ENCODE measurements at regions not wholly inside any gene's neighbourhood (a gene's known extent, or its start where the extent isn't known, plus 50 kb on each side); places are given as distances from the start of the nearest gene placed in this dataset.

- Mint-ChIP-seq H3K36me3 (ENCODE audit: insufficient read depth in 1 of 3, low read depth in 3 of 3) (no peaks in the 10 kb centered on the region), H3K27me3 (ENCODE audit: low read depth) (peaks cover 2% of the 10 kb centered on the region; the same call in 1 of the 2 replicates), H3K9me3 (peaks cover 0 to 1% of the 10 kb centered on the region in 2 experiments; a peak in 1 of 5 replicates), H3K27ac (no peak overlapping the region), H3K4me1 (no peaks in the 10 kb centered on the region), H3K4me3 (no peak overlapping the region)
- Histone ChIP-seq H3T11ph (ENCODE audit: low read length) (no peak overlapping the region), H2BK12ac (ENCODE audit: insufficient read length, low read depth, low read length) (no peak overlapping the region), H3K4me2 (ENCODE audit: insufficient read depth, insufficient read length, low read length) (no peak overlapping the region), H3K79me1 (ENCODE audit: insufficient read depth, low read depth, low read length, poor library complexity, severe bottlenecking) (no peaks in the 10 kb centered on the region), H3K9me3 (ENCODE audit: control insufficient read depth, low read depth, low read length) (no peaks in the 10 kb centered on the region), H3K23me2 (ENCODE audit: insufficient read length, low read depth, low read length, poor library complexity, severe bottlenecking) (no peaks in the 10 kb centered on the region), H4K91ac (ENCODE audit: insufficient read length, low read depth, low read length) (no peak overlapping the region), H3K23ac (ENCODE audit: insufficient read length, low read depth, low read length) (no peak overlapping the region), H2AK5ac (ENCODE audit: insufficient read length, low read length) (no peak overlapping the region), H3K27ac (ENCODE audit: insufficient read length, low read depth, low read length) (no peak overlapping the region), H3K18ac (ENCODE audit: insufficient read length, low read depth, low read length) (no peak overlapping the region), H3K27me3 (ENCODE audit: insufficient read depth, low read length) (no peaks in the 10 kb centered on the region), H4K20me1 (ENCODE audit: control insufficient read depth, insufficient read depth, insufficient read length) (no peaks in the 10 kb centered on the region), H2BK5ac (ENCODE audit: insufficient read length, low read length) (no peak overlapping the region), H2BK20ac (ENCODE audit: low read depth, low read length, poor library complexity, severe bottlenecking) (no peak overlapping the region), H3K4ac (ENCODE audit: low read depth, low read length) (no peak overlapping the region), H3K56ac (ENCODE audit: insufficient read length, low read depth, low read length) (no peak overlapping the region), H4K8ac (replicated peaks; ENCODE audit: insufficient read length, low read depth, low read length) (no peak overlapping the region), H3K14ac (ENCODE audit: insufficient read depth, low read length) (no peak overlapping the region), H2BK15ac (ENCODE audit: low read depth, low read length) (no peak overlapping the region), H2AFZ (ENCODE audit: low read length) (no peak overlapping the region), H3K79me2 (ENCODE audit: insufficient read depth, low read length) (no peaks in the 10 kb centered on the region), H3K9ac (ENCODE audit: extremely low read depth, insufficient read length, low read length) (no peak overlapping the region), H2BK120ac (ENCODE audit: low read depth, low read length, poor library complexity, severe bottlenecking) (no peak overlapping the region), H4K5ac (ENCODE audit: insufficient read length, low read depth, low read length) (no peak overlapping the region), H3K4me1 (ENCODE audit: insufficient read depth, low read length) (no peaks in the 10 kb centered on the region)
- DNase-seq: no peak
- TF ChIP-seq, protein P1, sequence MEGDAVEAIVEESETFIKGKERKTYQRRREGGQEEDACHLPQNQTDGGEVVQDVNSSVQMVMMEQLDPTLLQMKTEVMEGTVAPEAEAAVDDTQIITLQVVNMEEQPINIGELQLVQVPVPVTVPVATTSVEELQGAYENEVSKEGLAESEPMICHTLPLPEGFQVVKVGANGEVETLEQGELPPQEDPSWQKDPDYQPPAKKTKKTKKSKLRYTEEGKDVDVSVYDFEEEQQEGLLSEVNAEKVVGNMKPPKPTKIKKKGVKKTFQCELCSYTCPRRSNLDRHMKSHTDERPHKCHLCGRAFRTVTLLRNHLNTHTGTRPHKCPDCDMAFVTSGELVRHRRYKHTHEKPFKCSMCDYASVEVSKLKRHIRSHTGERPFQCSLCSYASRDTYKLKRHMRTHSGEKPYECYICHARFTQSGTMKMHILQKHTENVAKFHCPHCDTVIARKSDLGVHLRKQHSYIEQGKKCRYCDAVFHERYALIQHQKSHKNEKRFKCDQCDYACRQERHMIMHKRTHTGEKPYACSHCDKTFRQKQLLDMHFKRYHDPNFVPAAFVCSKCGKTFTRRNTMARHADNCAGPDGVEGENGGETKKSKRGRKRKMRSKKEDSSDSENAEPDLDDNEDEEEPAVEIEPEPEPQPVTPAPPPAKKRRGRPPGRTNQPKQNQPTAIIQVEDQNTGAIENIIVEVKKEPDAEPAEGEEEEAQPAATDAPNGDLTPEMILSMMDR (conservative IDR thresholded peaks at IDR 0.05): no peak
- no CpG with 5 or more reads among the region's 1 CpG for WGBS (ENCODE audit: extremely low coverage, insufficient read length, low lambda C conversion rate)
Observed at GRCh38 chr4:155571184-155571944, 95.3 kb upstream of the GUCY1A1 start.

Data from H9 (cell line).